Stimulated activated CD8-positive, alpha-beta memory T cell treated with anti-CD3 and anti-CD28 coated beads, Interleukin-4, amount 100 ng/mL, for 4 hours (primary cell): ENCODE measurements at regions not wholly inside any gene's neighbourhood (a gene's known extent, or its start where the extent isn't known, plus 50 kb on each side); places are given as distances from the start of the nearest gene placed in this dataset.

ENCODE experiments used
- DNase-seq, 2 donors: peaks; one replicate each; pipeline ENCODE4 v3.0.0-alpha.2; 2020; ENCODE audit warnings: low read depth in 2 of 2, low spot score in 1 of 2

DNA sequence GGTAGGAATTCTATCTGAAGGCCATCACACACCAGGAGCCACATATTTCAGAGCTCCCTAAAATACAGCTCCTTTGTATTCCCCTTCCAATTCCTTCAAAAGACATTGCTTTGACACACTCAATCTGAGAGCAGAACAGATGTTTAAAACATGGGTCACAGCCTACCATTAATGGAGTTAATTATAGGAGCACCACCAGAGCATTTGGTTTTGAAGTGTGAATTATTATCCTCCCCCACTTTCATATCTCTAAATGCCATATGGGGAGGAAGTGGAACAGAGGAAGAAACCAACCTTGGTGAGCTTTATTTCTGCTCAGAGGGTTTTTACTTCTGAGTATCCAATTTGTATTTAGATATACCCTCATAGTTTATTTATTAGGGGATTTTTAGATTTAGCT, 50.7 kb upstream of the TNFRSF21 start:
- DNase-seq = no peak

DNA sequence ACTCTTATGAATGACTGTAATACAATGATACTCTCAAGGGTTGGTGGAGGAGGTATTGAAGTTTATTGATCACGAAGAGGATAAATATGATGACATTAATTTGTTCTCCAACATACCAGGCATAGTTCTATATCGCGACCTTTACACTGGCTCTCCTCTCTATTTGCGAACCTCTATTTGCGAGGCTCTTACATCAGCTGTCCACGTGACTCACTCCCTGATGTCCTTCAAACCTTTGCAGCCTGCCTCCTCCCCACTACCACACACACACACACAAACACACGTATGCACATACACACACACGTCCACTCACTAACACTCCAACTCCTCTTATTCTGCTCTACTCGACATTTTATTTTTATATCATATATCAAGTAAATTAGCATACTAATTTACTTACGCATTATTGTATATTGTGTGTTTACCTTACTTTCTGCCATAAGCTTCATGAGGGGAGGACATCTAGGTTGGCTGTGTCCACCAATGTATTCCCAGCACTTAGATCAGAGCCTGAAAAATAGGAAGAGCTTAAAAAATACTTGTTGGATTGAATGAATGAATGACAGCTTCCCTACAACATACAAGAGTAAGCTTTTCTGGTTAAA, 53.3 kb upstream of the TNFRSF21 start:
- no peak for DNase-seq

DNA sequence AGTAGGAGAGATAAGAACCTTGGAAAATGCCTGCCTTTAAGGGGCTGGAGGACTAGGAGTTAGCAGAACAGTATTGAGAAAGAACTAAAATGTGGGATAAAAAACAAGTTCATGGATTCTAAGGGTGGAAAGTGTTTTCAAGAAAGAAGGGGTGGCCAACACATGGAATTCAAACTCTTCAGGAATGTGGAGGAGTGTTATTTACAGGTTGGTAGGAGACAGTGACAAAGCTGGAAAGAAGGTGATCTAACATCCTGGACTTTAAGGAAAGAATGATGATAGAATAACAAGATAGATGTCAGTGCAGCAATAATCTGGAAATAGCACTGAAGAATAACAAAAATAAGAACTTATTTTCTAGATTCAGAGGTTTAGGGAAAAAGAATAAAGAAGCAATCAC, 54.0 kb upstream of the TNFRSF21 start:
- no peak for DNase-seq

DNA sequence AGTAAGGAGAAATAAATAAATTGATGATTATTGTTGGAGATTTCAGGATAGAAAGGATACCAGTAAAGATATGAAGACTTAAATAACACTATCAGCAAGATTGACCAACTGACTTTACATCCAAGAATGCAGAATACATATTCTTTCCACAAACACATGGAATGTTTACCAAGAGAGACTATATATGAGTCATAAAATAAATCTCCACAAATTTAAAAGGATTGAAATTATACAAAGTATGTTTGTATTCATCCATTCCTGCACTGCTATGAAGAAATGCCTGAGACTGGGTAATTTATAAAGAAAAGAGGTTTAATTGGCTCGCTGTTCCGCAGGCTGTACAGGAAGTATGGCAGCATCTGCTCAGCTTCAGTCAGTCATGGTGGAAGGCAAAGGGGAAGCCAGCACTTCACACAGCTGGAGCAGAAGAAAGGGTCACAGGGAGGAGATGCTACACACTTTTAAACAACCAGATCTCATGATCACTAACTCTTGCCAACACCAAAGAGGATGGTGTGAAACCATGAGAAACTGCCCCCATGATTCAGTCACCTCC, 56.7 kb upstream of the TNFRSF21 start:
- DNase-seq = no peak

DNA sequence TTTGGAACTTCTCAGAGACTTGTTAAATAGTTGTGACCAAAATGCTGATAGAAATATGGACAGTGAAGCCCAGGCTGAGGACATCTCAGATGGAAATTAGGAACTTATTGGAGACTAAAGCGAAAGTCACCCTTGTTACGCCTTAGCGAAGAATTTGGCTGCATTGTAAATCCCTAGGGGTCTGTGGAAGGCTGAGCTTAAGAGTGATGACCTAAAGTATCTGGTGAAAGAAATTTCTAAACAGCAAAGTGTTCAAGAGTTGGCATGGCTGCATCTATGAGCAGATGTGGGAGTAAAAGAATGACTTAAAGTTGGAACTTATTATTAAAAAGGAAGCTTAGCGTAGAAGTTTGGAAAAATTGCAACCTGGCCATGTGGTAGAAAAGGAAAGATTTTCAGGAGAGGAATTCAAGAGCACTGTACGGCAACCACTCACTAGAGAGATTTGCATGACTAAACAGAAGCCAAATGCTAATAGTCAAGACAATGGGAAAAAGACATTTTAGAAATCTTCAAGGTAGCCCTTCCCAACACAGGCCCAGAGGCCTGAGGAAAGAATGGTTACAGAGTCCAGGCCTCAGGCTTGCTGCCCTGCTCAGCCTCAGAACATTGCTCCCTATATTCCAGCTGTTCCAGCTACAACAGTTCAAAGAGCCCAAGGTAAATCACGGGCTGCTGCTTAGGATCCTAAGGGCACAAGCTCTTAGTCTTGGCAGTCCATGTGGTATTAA, 61.6 kb upstream of the TNFRSF21 start:
- no peak for DNase-seq

DNA sequence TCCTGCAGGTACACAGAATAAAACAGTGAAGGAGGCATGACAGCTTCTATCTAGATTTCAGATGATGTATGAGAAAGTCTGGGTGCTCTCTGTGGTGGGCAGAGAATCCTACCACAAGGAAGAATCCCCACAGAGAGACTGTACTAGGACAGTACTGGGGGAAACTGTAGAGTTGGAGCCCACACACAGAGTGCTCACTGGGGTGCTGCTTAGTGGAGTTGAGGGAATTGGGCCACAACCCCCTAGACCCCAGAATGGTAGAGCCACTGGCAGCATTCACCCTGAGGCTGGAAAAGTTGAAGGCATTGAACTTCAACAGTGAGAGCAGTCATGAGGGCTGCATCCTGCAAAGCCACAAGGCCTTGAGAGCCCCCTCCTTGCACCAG, 62.2 kb upstream of the TNFRSF21 start:
- DNase-seq = no peak

DNA sequence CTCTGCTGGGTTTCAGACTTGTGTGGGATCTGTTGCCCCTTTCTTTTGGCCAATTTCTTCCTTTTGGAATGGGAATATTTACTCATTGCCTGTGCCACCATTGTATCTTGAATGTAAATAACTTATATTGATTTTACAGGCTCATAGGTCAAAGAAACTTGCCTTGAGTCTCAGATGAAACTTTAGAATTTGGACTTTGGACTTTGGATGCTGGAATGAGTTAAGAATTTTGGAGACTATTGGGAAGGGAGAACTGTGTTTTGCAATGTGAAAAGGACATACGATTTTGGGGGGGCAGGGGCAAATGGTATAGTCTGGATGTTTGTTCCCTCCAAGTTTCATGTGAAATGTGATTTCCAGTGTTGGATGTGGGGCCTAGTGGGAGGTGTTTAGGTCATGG, 62.6 kb upstream of the TNFRSF21 start:
- no peak for DNase-seq

DNA sequence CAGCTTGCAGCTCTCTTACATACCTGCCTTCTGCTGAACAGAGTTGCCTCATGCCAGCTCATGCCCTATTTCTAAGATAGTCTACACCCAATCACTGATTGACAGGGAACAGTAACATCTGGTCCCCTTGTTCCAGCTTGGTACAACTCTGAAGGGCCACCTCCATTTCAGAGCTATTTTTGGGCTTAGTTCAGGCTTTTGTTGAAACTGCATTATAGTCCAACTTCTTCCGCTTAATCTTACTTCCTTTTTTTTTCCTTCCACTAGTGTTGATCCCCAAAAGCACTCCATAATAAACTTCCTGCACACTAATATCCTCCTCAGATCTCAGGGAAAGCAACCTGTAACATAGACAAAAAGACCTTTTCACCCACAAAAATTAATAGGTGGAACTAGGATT, 65.7 kb upstream of the TNFRSF21 start:
- DNase-seq = no peak

DNA sequence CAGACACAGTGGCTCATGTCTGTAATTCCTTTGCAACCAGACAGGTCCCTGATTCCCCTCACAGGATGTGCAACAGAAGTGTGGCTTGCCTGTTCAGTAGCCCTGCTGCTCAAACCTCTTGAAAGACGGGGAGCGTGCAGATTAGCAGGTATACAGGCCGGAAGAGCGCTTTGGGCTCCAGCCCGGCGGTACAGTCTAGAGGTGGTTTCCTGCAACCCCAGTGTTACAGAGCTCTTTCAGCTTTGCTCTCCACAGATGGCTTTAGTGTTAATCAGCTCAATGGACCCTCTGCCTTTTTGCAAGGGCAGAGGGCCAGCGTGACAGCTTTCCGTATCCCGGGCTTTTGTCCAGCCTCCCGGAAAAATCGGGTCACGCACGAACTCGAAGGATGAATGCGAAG, 67.2 kb upstream of the TNFRSF21 start:
- DNase-seq = no peak

DNA sequence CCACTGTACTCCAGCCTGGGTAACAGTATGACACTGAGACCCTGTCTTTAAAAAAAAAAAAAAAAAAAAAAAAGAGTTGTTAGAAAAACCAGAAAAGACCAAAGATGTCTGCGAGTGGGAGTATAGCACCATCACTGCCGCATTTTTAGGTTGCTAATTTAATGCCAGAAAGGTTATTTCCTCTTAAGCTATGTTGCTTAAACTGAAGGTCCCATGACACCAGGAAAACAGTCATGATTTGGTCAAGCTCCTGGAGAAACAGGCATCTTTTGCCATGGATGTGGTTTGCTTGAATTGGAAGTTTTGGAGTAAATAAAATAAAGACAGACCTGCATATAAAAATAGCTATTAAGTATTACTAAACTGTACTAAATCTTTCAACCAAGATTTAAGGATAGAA, 68.3 kb upstream of the TNFRSF21 start:
- no peak for DNase-seq

DNA sequence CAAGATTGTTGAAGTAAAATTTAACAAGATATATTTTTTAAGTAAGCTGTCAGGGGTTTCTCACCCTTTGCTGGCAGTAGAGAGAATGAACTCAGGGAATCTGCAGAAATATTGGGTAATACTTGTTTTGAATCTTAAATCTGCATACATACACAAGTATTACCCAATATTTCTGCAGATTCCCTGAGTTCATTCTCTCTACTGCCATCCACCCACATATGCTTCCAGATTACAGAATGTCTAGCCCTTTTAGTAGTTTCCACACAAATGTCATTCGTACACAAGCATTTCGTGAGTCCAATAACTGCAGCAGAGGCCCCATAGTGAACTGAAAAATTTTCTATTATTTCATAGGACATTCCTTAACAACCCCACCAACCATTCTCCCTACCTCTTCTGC, 69.6 kb upstream of the TNFRSF21 start:
- no peak for DNase-seq

DNA sequence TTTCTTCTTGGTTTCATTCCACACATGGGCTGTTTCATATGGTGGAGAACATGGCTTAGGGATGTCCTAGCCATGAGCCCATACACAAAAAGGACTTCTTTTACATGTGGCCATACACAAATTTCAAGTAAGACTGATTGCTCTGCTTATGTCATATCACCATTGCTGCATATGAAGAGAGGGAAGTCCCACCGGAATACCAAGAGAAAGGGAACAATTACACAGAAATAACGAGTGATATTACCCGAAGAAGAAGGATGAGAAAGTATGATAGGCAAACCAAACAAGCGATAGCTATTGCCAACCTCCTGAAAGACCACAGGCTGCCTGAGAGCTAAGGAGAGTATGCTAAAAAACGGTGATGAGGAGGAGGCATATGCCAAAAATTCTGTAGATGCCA, 70.5 kb upstream of the TNFRSF21 start:
- DNase-seq = no peak

DNA sequence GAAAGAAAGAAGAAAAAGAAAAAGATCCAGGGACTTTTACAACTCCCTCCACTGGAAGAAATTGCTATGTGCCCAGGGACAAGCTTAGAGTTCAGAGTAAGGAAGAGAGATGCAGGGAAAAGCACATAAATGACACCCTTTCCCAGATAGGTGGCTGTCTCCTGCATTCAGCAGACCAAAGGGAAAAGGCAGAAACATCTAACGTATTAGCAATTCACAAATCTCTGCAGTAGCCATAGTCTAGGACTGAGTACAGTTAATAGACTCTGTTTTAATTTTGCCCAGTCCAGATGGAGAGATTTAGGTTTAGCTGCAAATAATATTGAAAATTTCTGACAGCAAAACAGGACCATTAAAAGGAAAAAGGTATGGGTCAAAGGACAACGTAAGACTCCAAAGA, 71.3 kb upstream of the TNFRSF21 start:
- no peak for DNase-seq

DNA sequence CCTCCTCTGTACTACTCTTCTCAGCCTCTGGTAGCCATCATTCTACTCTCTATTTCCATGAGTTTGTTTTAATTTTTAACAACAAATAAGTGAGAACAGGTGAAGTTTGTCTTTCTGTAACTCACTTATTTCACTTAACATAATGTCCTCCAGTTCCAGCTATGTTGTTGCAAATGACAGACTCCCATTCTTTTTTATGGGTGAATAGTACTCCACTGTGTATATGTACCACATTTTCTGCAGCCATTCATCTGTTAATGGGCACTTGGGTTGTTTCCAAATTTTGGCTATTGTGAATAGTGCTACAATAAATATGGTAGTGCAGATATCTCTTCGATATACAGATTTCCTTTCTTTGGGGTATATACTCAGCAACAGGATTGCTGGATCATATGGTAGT, 73.7 kb upstream of the TNFRSF21 start:
- DNase-seq = no peak

DNA sequence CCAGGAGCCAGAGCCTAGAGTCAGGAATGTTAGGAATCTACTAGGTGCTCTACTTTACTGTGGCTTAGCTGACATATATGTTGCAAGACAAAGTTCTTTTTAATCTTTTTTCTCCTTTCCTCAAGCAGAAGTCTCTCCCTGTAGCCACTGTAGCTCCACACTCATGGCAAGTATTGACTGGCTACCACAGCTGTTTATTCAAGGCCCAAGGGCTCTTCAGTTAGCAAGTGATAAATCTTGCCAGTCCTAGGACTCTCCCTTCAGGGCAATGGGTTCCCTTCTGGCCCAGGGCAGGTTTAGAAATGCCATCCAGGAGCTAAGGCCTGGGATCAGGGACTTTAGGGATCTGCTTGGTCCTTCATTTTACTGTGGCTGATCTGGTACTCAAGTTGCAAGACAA, 82.0 kb upstream of the TNFRSF21 start:
- no peak for DNase-seq

DNA sequence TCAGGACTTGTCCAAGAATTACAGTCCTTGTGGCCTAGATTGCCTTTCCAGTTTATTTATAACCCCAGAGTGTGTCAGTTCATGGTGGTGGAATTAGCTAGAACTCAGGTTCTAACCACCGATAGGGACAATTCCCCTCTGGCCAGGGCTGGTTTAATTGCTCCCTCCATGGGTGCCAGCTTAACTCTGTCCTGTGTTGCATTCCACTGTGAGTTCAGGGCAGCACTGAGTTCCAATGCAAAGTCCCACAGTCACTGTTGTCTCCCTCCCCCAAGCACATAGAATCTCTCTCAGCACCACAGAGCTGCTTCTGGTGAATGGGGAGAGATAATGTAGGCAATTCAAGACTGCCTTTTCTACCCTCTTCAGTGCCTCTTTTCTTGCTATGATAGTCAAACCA, 82.5 kb upstream of the TNFRSF21 start:
- DNase-seq = no peak

DNA sequence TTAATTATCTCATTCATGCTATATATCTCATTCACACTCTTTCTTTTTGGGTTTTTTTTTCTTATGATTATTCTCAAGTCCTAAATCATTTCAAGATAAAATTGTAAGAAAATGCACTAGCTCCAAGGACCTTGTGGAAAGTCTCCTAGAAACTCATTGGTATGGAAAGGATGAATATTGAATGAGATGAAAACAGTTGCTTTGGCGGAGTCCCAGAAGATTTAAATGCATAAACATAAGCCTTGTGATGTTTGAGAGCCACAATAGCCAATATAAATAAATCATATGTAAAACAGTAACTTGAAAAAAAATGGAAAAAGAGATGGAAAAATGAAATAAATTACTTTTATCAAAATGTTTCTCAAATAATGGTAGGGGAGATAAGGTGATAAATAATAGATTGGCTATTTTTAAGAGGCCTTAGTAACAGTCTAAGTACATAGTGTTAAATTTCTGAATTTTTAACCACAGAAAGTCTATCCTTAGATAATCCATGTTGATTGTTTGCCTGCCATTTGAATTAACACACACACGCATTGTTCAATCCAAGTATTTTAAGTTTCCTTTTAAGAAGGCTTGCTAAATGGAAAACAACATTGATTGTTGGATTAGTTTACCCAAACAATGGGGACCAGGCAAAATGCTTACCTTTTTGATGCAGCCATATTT, 81.1 kb upstream of the CD2AP start:
- DNase-seq = no peak

DNA sequence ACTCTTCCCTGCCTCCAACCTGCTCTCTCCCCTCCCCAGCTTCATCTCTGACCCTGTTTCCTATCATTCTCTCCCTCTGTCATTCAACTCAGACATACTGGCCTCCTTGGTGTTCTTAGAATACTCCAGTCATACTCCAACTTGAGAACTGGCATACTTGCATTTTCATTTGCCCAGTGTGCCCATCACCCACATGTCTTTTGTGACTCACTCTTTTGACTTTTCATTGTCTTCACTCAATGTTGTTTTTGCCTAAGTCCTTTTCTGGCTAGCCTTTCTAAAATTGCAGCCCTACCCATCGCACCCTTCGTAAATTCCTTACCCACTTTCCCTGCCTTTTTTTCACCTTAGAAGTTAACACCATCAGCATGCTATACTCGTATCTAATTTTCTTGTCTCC, 77.0 kb upstream of the CD2AP start:
- no peak for DNase-seq

DNA sequence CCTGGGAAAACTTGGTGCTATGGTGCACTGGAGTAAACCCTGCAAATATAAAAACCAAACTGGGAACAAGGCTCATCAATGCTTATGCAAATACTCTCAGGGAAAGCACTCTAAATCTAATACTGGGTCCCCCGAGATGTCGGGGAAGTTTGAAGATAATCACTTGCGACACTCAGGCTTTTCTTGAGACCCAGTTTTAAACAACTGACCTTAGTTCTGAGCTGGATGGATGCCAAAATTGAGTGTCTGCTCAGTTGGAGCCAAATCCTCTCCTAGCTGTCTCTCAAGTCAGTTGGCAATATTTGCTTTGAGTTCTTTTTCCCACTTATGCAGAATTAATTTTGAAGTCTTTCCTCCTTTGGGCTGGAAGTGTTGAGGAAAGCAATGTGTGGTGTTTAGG, 75.5 kb upstream of the CD2AP start:
- no peak for DNase-seq

DNA sequence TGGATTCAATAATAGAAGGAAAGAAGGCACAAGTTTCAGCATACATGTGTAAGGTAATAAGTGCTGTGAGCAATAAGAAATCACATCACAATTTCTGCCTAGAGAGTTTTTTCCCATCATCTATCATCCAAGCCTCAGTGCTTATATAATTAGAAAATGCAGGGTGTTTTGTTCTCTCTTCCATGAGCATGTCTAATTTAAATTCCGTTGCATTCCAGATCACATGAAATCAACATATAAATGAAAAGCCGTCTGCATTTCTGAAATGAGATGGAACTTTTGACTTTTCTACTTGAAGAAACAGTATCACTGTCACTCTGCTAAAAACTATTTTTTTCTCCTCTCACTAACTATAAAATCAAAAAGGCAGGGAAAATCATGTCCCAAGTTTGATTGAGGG, 74.5 kb upstream of the CD2AP start:
- DNase-seq = no peak

DNA sequence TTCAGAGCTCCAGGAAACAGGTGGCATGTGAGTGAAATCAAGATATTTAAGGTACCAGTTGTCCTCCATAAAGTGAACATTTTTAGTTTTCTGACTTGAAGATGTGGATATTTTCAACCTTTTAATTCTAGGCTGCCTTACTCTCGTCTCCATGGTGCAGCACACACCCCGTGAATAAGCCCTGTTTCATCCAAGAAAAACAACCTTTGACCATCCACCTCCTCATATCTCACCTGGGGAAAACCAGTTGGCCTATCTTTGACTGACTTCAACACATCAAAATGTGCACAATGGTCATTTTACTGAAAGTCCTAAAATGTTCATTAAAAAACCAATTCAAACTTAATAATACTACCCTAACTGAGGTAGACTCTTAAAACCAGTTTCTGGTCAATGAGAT, 73.8 kb upstream of the CD2AP start:
- no peak for DNase-seq

DNA sequence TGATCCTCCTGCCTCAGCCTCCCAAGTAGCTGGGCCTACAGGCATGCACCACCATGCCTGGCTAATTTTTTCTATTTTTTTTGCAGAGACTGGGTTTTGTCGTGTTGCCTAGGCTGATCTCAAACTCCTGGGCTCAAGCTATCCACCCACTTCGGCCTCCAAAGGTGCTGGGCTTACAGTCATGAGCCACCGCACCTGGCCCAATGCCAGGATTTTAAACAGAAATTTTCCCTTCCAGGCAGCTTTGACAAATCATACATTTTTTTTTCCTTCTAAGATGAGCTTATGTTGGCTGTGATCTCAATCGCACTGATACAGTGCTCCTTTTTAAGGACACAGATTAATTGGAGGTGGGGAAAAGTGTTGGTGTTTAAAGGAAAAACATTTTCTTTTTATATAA, 73.2 kb upstream of the CD2AP start:
- DNase-seq = no peak

DNA sequence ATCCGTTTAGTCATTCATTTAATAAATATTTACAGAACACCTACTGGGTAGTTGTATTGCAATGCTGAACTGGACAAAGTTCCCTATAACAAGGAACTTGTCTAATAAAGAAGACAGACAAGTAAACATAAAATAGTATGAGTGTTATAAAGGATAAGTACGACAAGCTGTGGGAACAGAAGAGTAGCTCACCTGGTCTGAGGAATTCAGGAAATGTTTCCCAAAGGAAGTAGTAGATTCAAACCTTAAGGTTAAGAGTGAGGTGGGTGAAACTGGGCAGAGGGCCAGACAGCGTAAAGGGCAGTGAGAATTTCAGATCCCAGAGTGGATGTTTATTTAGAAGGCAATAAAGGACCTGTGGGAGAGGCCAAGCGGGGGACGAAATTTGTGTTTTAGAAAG, 72.3 kb upstream of the CD2AP start:
- DNase-seq = no peak
